ENCODE measurements at regions not wholly inside any gene's neighbourhood (a gene's known extent, or its start where the extent isn't known, plus 50 kb on each side); places are given as distances from the start of the nearest gene placed in this dataset.

GRCh38 chr1:209529233-209529632 is 54.3 kb upstream of the CAMK1G start:
- H3K4me1 ChIP-seq (ENCODE audit: control insufficient read depth, insufficient read depth, low read length), result no peaks in the 10 kb centered on the region
- H3K27me3 ChIP-seq (ENCODE audit: control insufficient read depth in 1 of 2, insufficient read depth in 2 of 2, low read length in 2 of 2), result peaks cover 0 to 3% of the 10 kb centered on the region in 2 donors
- H3K36me3 ChIP-seq (ENCODE audit: control insufficient read depth in 2 of 2, insufficient read depth in 2 of 2, low read length in 2 of 2), result no peaks in the 10 kb centered on the region
- no peak overlapping the region for H3K27ac ChIP-seq (ENCODE audit: low read length)
- peaks cover 0 to 2% of the 10 kb centered on the region in 2 donors for H3K9me3 ChIP-seq (ENCODE audit: control insufficient read depth in 2 of 2, low read length in 2 of 2)
- H3K9ac ChIP-seq (ENCODE audit: low read length in 2 of 2), result no peak overlapping the region
- H3K4me3 ChIP-seq (ENCODE audit: low read length in 2 of 2), result no peak overlapping the region

DNA sequence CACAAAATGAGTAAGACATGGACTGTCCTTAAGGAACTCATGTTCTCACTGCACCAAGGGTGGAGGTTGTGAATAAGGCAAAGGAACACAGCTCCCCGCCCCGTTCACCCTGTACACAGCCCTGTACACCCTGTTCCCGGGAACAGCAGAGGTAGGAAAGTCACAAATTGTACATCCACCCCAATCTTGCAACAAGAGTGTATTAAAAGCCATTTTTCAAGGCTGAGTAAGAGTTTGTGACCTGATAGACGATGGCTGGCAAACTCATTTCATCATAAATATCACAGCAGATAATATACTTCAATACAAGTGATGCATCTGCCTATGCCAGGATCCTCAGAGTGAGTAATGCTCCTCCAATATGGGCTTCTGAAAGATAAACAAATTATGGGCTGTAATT is 52.5 kb upstream of the CAMK1G start:
- H3K9me3 ChIP-seq (ENCODE audit: control insufficient read depth in 2 of 2, low read length in 2 of 2), result peaks cover 0 to 2% of the 10 kb centered on the region in 2 donors
- H3K27ac ChIP-seq (ENCODE audit: low read length), result no peak overlapping the region
- H3K27me3 ChIP-seq (ENCODE audit: control insufficient read depth in 1 of 2, insufficient read depth in 2 of 2, low read length in 2 of 2), result peaks cover 0 to 3% of the 10 kb centered on the region in 2 donors
- no peaks in the 10 kb centered on the region for H3K36me3 ChIP-seq (ENCODE audit: control insufficient read depth in 2 of 2, insufficient read depth in 2 of 2, low read length in 2 of 2)
- no peaks in the 10 kb centered on the region for H3K4me1 ChIP-seq (ENCODE audit: control insufficient read depth, insufficient read depth, low read length)
- H3K4me3 ChIP-seq (ENCODE audit: low read length in 2 of 2), result no peak overlapping the region
- H3K9ac ChIP-seq (ENCODE audit: low read length in 2 of 2), result no peak overlapping the region

- Histone ChIP-seq H3K36me3 (ENCODE audit: control insufficient read depth in 2 of 2, insufficient read depth in 2 of 2, low read length in 2 of 2) (no peaks in the 10 kb centered on the region), H3K4me1 (ENCODE audit: control insufficient read depth, insufficient read depth, low read length) (no peaks in the 10 kb centered on the region), H3K9me3 (ENCODE audit: control insufficient read depth in 2 of 2, low read length in 2 of 2) (peaks cover 0 to 2% of the 10 kb centered on the region in 2 donors), H3K4me3 (ENCODE audit: low read length in 2 of 2) (no peak overlapping the region), H3K27me3 (ENCODE audit: control insufficient read depth in 1 of 2, insufficient read depth in 2 of 2, low read length in 2 of 2) (peaks cover 0 to 3% of the 10 kb centered on the region in 2 donors), H3K27ac (ENCODE audit: low read length) (no peak overlapping the region), H3K9ac (ENCODE audit: low read length in 2 of 2) (no peak overlapping the region)
Observed at GRCh38 chr1:209531549-209531948, 52.0 kb upstream of the CAMK1G start.

Data from stomach smooth muscle (tissue), 2 donors.